Uterus (tissue), 3 donors: ENCODE measurements at regions not wholly inside any gene's neighbourhood (a gene's known extent, or its start where the extent isn't known, plus 50 kb on each side); places are given as distances from the start of the nearest gene placed in this dataset.

ENCODE experiments used
- DNase-seq, 2 donors: peaks; one replicate each; pipeline ENCODE4 v3.0.0-alpha.2; 2019 to 2020
- H3K27ac ChIP-seq, 2 donors: fragments of 200-600 bp; sonication (generic); 1 replicate in 1 of 2; 2 replicates in 1 of 2; pipeline ENCODE4 v1.5.1; 2016 to 2018
- H3K27me3 ChIP-seq, 2 donors: fragments of 200-600 bp; sonication (generic); one replicate each; pipeline ENCODE4 v1.5.1; 2018 to 2019; ENCODE audit warnings: control low read depth in 1 of 2
- H3K36me3 ChIP-seq, 2 donors: fragments of 200-600 bp; sonication (generic); one replicate each; pipeline ENCODE4 v1.5.1; 2019; ENCODE audit warnings: control low read depth in 1 of 2
- H3K4me1 ChIP-seq, 2 donors: fragments of 200-600 bp; sonication (generic); one replicate each; pipeline ENCODE4 v1.5.1; 2018 to 2019; ENCODE audit warnings: control low read depth in 1 of 2
- H3K4me3 ChIP-seq, 2 donors: fragments of 200-600 bp; sonication (generic); 1 replicate in 1 of 2; 2 replicates in 1 of 2; pipeline ENCODE4 v1.5.1; 2018 to 2019; ENCODE audit warnings: mild to moderate bottlenecking in 1 of 2
- H3K9me3 ChIP-seq, 2 donors: fragments of 200-600 bp; sonication (generic); one replicate each; pipeline ENCODE4 v1.5.1; 2019; ENCODE audit warnings: control low read depth in 1 of 2
- POLR2A ChIP-seq, 2 donors: fragments of 450-650 bp; IDR thresholded peaks; one replicate each; pipeline ENCODE4 v1.6.1; 2016; ENCODE audit warnings: antibody characterized with exemption in 2 of 2, mild to moderate bottlenecking in 1 of 2, moderate library complexity in 1 of 2
- intact Hi-C: fragments of 100-400 bp; cut with DNase I; formaldehyde crosslinking; loops from one replicate; pipeline ENCODE4 v1.15.1; 2023; ENCODE audit warnings: low total_unique reads
- TF ChIP-seq, protein P1 (sequence below), 4 experiments: fragments of 200-600 bp in 2 of 4; fragments of 450-650 bp in 2 of 4; sonication (generic) in 2 of 4; IDR thresholded peaks; one replicate each; pipeline ENCODE4 v1.5.1; 2016 to 2019; ENCODE audit warnings: antibody characterized with exemption in 4 of 4, mild to moderate bottlenecking in 2 of 4, moderate library complexity in 1 of 4
- donor health status: DM: yes; HTN: yes; CAD: no.

DNA sequence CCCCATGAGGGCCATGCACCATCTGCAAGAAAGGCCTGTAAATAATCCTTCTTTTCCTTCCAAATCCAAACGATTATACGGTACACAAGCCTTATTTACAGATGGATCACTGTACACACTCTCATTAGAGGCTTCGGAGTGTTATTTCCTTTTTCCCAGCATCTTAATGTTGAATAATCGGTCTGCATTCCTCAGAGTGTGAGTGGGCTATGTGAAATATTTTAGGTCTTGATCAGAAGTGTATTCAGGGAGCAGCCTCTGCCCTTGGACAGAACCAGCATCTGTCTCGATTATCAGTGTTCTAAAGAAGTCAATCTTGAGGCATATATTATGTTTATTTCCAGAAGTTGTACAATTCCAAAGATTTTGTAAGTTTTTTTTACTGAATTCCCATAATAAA is 340.6 kb downstream of the SEC23A start:
- no peaks in the 10 kb centered on the region for H3K36me3 ChIP-seq
- H3K27me3 ChIP-seq = no peaks in the 10 kb centered on the region
- no peak for DNase-seq
- H3K4me1 ChIP-seq = no peaks in the 10 kb centered on the region
- no peaks in the 10 kb centered on the region for H3K9me3 ChIP-seq
- H3K27ac ChIP-seq = no peak overlapping the region
- TF ChIP-seq, protein P1, sequence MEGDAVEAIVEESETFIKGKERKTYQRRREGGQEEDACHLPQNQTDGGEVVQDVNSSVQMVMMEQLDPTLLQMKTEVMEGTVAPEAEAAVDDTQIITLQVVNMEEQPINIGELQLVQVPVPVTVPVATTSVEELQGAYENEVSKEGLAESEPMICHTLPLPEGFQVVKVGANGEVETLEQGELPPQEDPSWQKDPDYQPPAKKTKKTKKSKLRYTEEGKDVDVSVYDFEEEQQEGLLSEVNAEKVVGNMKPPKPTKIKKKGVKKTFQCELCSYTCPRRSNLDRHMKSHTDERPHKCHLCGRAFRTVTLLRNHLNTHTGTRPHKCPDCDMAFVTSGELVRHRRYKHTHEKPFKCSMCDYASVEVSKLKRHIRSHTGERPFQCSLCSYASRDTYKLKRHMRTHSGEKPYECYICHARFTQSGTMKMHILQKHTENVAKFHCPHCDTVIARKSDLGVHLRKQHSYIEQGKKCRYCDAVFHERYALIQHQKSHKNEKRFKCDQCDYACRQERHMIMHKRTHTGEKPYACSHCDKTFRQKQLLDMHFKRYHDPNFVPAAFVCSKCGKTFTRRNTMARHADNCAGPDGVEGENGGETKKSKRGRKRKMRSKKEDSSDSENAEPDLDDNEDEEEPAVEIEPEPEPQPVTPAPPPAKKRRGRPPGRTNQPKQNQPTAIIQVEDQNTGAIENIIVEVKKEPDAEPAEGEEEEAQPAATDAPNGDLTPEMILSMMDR (IDR thresholded peaks at IDR 0.05) = no peak
- H3K4me3 ChIP-seq = no peak overlapping the region
- intact Hi-C loops = no loop called here

DNA sequence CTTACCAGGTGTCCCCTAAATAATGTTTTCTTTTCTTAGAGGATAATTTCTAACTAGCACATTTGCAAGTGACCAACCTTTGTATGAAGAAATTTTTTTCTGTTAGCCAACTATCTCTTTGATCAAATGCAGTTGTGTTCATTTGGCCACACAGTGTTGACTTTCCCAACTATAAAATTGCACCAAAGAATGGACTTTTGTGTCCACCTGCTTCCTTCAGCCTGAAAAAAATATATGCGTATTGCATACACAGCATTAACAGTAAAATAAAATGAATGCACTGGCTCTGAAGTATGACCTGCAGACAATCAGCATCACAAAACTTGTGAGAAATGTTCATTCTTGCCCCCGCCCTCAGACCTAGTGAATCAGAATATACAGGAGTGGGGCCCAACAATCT is 342.0 kb downstream of the SEC23A start:
- Histone ChIP-seq H3K27ac (no peak overlapping the region), H3K9me3 (no peaks in the 10 kb centered on the region), H3K36me3 (no peaks in the 10 kb centered on the region), H3K27me3 (no peaks in the 10 kb centered on the region), H3K4me3 (no peak overlapping the region), H3K4me1 (no peaks in the 10 kb centered on the region)
- DNase-seq = no peak
- TF ChIP-seq POLR2A (IDR thresholded peaks at IDR 0.05) = no peak
- TF ChIP-seq, protein P1 (IDR thresholded peaks at IDR 0.05) = no peak
- intact Hi-C loops = no loop called here

DNA sequence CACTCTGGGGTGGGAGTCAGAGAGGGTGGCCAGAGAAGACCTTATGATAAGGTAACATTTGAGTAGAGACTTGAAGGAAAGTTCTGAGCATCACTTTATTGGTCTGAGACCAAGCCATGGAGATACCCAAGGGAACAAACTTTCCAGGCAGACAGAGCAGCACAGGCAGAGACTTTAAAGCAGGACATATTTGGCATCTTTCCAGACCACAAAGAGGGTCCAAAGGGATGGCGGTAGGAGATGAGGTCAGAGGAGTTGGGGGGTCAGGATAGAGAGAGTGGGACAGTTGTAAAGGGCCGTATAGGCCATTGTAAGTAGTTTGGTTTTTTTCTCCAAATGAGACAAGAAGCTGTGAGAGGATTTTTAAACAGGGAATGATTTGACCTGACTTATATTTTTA is 344.4 kb downstream of the SEC23A start:
- Histone ChIP-seq H3K4me1 (no peaks in the 10 kb centered on the region), H3K4me3 (no peak overlapping the region), H3K36me3 (no peaks in the 10 kb centered on the region), H3K9me3 (no peaks in the 10 kb centered on the region), H3K27me3 (no peaks in the 10 kb centered on the region), H3K27ac (no peak overlapping the region)
- intact Hi-C loops = no loop called here
- DNase-seq = no peak
- TF ChIP-seq, protein P1 (IDR thresholded peaks at IDR 0.05) = no peak
- TF ChIP-seq POLR2A (IDR thresholded peaks at IDR 0.05) = no peak

DNA sequence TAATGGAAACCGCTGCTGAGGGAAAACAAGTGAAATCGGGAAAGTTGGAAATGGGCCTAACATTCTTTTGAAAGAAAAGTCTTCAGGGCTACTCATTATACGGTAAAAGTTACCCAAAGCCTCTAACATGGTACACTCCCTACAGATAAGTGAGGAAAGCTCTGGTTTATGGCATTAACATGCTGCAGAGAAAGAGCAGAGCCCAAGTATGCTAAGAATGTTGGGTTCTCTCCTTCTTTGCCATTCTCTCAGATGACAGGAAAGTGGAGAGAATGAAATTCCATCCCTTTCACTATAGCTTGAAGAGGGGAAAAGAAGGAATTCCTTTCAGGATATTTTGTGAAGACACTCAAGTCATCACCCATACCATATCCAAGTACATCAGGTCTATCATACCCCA is 348.0 kb downstream of the SEC23A start:
- Histone ChIP-seq H3K36me3 (no peaks in the 10 kb centered on the region), H3K4me3 (no peak overlapping the region), H3K4me1 (no peaks in the 10 kb centered on the region), H3K27ac (no peak overlapping the region), H3K9me3 (no peaks in the 10 kb centered on the region), H3K27me3 (no peaks in the 10 kb centered on the region)
- no peak for DNase-seq
- intact Hi-C loops = no loop called here
- TF ChIP-seq POLR2A (IDR thresholded peaks at IDR 0.05) = no peak
- TF ChIP-seq, protein P1 (IDR thresholded peaks at IDR 0.05) = no peak

DNA sequence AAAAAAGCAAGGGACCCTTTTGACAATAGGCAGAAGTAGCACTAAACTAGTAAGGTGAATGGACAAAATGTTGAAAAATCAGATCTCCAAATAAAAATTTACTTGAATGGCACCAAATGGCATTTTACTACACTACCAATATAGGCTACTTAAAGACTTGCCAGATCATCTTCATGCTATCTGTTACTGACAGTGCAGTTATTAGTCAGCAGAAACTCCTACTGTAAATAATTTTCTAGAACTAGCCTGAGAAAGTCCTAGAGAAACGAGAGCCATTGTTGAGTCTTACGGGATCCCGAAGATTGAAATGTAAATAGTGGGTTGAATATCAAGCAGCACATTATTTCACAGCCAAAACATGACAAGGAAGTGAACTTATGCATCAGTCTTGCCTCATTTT is 350.3 kb downstream of the SEC23A start:
- Histone ChIP-seq H3K4me3 (no peak overlapping the region), H3K36me3 (no peaks in the 10 kb centered on the region), H3K4me1 (no peaks in the 10 kb centered on the region), H3K27me3 (no peaks in the 10 kb centered on the region), H3K9me3 (no peaks in the 10 kb centered on the region), H3K27ac (no peak overlapping the region)
- DNase-seq = no peak
- intact Hi-C loops = no loop called here
- TF ChIP-seq, protein P1 (IDR thresholded peaks at IDR 0.05) = no peak
- no peak for TF ChIP-seq POLR2A (IDR thresholded peaks at IDR 0.05)
